ES-I3 (cell line): ENCODE measurements at regions not wholly inside any gene's neighbourhood (a gene's known extent, or its start where the extent isn't known, plus 50 kb on each side); places are given as distances from the start of the nearest gene placed in this dataset.

Experiments
- H3K36me3 ChIP-seq: 2 replicates; pipeline ENCODE4 v1.6.1; 2013; ENCODE audit warnings: mild to moderate bottlenecking, low read length, control low read depth, moderate library complexity; ENCODE audit not compliant: insufficient read depth
- H3K4me1 ChIP-seq: 2 replicates; pipeline ENCODE4 v1.6.1; 2013; ENCODE audit warnings: mild to moderate bottlenecking, control low read depth, low read length; ENCODE audit not compliant: insufficient read depth
- H3K9ac ChIP-seq: 2 replicates; pipeline ENCODE4 v1.6.1; 2013; ENCODE audit warnings: low read depth, mild to moderate bottlenecking, low read length, moderate library complexity
- H3K9me3 ChIP-seq: 2 replicates; pipeline ENCODE4 v1.6.1; 2013; ENCODE audit warnings: mild to moderate bottlenecking, low read length, moderate library complexity; ENCODE audit not compliant: control insufficient read depth, insufficient read depth

DNA sequence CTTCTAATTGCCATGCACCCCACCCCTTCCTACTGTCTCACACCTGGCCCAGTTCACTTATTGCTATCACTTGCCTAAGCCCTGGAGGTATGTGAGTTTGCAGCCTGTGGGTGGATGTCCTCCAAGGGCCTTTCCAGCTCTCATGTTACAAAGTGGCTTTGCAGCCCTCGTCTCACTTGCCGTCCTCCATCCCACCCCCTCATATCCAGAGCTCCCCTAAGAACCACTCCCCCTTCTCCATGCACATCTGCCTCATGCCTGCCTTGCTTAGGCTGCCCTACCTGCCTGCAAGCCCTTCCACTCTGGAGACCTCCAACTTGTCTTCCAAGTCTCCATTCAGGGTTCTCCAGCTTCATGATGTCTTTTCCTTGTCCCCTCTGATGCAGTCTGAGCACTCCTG is 119.4 kb upstream of the NLRP1 start:
- Histone ChIP-seq H3K36me3 (no peaks in the 10 kb centered on the region), H3K4me1 (peaks cover 22% of the 10 kb centered on the region), H3K9me3 (no peaks in the 10 kb centered on the region), H3K9ac (no peak overlapping the region)

DNA sequence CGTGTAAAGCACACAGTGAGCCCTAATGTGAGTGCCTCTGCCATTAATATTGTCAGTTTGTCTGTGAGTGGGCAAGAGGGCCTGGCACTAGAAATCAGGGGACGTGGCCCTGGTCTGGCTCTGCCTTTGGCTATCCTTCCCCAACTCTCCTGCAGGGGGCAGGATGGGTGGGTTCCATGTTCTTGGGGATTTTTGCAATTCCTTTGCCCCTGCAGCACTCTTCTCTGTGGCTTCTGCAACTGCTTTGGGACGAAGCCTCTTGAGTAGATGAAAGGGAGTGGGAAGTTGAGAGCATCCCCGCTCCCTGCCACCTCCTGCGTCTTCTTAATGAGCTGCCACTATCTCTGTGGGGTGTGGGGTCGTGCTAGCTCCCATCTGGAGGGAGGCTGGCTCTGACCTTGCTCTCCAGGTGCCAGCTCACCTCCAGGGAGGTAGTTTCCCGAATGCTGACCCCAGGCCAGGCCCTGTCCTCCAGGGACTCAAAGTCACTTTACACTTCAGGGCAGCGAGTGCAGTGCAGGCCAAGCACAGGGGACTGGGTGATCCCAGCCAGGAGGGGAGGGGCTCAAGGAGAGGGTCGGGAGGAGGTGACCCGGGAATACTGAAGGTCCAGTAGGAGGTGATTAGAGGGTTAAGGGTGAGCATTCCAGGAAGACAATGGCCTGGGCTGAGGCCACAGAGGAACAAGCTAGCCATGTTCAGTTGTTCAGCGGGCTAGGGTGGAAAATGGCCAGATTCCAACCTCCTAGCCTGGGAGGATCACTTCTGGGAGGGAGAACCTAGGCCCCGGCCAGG is 121.0 kb upstream of the NLRP1 start:
- H3K9ac ChIP-seq: no peak overlapping the region
- H3K36me3 ChIP-seq: no peaks in the 10 kb centered on the region
- peaks cover 18% of the 10 kb centered on the region for H3K4me1 ChIP-seq
- H3K9me3 ChIP-seq: no peaks in the 10 kb centered on the region

DNA sequence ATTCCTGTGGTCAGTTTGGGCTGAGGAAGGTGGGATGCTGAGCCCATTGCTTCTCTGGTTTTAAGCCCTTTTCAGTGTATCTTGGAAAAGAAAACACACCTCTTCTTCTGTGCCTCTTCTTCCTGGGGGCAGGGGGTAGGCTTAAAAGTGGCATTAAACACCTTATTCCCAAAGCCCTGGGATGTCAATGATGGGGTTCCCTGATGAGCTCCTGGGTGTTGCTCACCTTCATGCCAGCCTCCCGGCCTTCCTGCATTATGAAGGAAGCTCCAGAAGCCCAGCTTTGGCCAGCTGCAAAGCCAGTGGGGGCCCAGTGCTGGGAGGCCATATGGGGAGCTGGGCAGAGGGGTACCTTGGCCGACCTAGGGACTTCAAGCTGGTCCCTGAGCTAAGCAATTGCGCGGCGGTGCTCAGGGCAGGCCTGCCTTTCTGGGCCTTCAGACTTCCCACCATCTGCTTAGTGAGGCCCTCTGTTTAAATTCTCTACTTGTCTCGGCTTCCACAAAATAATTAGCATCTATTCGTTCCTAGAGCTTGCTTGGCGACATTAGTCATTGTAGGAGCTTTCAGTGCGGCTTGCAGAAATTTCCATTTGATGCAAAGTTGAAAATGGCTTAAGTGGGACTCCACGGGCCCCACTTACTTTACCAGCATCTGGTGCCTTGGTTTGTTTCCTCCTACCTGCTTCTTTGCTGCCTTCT is 121.7 kb upstream of the NLRP1 start:
- no peaks in the 10 kb centered on the region for H3K9me3 ChIP-seq
- H3K9ac ChIP-seq: no peak overlapping the region
- no peaks in the 10 kb centered on the region for H3K36me3 ChIP-seq

DNA sequence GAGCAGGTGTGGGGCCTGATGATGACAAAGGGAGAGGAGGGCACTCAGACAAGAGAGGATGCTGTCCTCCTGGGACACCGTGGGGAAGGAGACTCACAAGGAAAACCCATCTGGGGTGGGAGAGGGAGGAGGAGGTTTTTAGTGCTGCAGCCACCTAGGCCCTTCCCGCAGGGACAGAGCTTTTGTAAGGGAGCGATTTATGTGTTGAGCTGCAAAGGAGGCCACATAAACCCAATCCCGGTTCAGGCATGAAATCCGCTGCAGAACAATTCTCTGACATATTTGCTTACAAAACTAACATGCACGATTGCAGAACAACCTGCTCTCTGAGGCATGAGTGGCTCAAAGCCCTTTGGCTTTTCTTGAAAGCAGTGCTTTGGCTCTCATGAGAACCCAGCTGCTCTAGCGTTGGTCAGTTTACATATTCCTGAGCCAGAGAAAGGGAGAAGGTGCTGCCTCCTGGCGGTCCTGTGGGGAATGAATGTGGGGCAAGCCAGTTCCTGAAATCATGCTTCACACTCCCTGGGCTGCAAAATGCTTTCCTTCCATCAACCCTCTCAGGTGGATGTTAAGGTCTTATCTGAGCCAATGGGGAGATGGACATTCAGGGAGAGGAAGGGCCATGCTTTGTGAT is 122.4 kb upstream of the NLRP1 start:
- Histone ChIP-seq H3K36me3 (no peaks in the 10 kb centered on the region), H3K4me1 (peaks cover 12% of the 10 kb centered on the region; the same call in 1 of the 2 replicates), H3K9ac (no peak overlapping the region), H3K9me3 (no peaks in the 10 kb centered on the region)

More for the DNA sequence above, 121.7 kb upstream of the NLRP1 start:
- H3K4me1 ChIP-seq: peaks cover 12% of the 10 kb centered on the region; the same call in 1 of the 2 replicates

DNA sequence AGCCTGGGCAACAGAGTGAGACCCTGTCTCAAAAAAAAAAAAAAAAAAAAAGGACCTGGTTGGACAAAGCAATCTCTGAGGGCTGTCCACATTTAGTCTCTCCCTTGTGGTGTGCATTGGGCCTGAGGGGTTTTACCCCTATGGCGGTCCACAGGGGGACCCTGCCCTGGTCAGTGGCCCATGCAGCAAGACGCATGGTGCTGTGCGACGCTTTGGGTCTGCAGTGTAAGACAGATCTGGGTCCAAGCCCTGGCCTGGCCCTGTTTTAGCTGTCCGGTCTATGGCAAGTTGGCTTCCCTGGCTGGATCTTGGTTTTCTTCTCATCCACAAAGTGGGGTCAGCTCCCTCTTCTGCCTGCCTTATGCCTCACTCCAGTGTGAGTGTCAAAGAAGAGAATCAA is 123.2 kb upstream of the NLRP1 start:
- Histone ChIP-seq H3K4me1 (peaks cover 12% of the 10 kb centered on the region; the same call in 1 of the 2 replicates), H3K9ac (no peak overlapping the region), H3K9me3 (no peaks in the 10 kb centered on the region), H3K36me3 (no peaks in the 10 kb centered on the region)

DNA sequence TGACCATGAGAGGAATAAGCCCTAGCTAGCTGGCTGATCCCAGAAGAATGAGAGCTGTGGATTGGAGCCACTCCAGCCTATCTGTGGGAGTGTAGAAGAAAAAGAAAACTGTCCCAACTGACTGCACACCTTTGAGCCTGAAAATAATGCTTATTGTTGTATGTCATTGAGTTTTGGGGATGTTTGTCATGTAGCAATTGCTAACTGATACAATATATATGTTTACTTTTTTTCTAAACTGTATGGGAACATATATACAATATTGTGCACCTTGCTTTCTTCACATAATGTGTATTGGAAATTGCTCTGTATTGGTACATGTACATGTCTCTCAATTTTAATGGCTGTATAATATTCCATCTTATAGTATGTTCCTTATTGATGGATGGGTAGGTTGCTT is 124.0 kb upstream of the NLRP1 start:
- no peak overlapping the region for H3K9ac ChIP-seq
- peaks cover 12% of the 10 kb centered on the region; the same call in 1 of the 2 replicates for H3K4me1 ChIP-seq
- H3K36me3 ChIP-seq: no peaks in the 10 kb centered on the region
- no peaks in the 10 kb centered on the region for H3K9me3 ChIP-seq

DNA sequence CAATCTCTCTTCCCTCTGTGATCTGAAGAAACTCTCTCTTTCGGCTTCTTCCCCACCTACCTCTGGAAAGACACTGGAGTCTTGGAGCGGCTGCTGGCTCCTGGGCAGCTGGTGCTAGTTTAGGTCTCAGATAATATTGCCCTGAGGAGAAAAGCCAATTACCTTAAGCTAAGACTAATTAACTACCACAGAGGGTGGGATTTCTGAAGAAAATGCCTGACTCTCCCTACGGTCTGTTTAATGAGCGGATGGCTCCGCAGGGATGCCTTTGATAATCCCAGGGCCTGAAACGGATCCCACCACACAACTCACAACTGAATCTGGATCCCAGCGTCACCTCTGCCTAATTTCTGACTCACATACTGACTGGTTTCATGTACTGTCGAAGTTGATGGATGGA is 127.0 kb upstream of the NLRP1 start:
- Histone ChIP-seq H3K4me1 (peaks cover 4% of the 10 kb centered on the region; the same call in 1 of the 2 replicates), H3K9ac (no peak overlapping the region), H3K36me3 (no peaks in the 10 kb centered on the region), H3K9me3 (no peaks in the 10 kb centered on the region)

DNA sequence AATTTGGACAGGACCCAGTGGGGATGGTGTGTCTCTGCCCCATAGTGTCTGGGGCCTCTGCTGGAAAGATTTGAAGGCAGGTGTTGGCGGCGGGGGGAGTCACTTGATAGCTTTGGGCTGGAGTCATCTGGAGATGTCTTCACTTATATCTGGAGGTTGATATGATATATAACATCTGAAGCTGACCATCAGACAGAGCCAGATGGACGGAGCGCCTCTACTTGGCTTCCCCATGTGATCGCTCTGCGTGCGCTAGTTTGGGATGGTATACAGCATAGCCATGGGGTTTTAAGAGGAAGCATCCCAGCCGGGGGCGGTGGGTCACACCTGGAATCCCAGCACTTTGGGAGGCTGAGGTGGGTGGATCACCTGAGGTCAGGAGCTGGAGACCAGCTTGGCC is 130.7 kb upstream of the NLRP1 start:
- H3K4me1 ChIP-seq: no peaks in the 10 kb centered on the region
- no peaks in the 10 kb centered on the region for H3K9me3 ChIP-seq
- H3K36me3 ChIP-seq: no peaks in the 10 kb centered on the region
- H3K9ac ChIP-seq: no peak overlapping the region

DNA sequence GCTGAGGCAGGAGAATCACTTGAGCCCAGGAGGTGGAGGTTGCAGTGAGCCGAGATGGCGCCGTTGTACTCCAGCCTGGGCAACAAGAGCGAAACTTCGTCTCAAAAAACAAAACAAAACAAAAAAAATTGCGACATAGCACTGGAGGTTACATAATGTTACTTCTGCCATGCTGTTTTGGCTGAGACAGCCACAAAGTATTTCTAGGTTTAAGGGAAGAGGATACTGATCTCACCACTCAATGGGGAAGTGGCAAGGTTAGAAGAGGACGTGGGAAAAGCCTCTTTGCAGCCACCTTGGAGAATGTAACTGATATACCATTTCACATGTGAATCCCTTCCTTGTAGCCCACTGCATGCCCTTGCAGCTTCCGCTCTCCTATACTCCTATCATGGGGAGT is 131.2 kb upstream of the NLRP1 start:
- Histone ChIP-seq H3K9ac (no peak overlapping the region), H3K4me1 (no peaks in the 10 kb centered on the region), H3K36me3 (no peaks in the 10 kb centered on the region), H3K9me3 (no peaks in the 10 kb centered on the region)

DNA sequence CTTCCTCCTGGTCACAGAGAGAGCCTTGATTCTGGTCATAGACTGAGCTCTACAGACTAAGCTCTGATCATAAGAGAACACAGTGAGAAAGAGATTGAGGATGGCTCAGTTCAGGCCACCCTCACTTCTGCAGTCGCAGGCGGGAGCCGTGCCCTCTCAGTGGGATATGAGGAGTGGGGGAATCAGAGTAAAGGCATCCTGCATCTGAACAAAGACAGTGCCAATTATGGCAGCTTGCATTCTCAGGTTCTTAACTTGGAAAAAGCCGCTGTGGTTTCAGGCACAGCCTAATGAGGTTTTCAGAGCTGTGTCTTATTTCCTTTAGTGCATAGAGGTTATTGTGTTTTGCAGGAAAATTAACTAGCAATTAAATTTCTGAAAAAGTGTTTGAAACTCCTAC is 134.4 kb upstream of the NLRP1 start:
- Histone ChIP-seq H3K9me3 (no peaks in the 10 kb centered on the region), H3K36me3 (no peaks in the 10 kb centered on the region), H3K4me1 (no peaks in the 10 kb centered on the region), H3K9ac (no peak overlapping the region)

DNA sequence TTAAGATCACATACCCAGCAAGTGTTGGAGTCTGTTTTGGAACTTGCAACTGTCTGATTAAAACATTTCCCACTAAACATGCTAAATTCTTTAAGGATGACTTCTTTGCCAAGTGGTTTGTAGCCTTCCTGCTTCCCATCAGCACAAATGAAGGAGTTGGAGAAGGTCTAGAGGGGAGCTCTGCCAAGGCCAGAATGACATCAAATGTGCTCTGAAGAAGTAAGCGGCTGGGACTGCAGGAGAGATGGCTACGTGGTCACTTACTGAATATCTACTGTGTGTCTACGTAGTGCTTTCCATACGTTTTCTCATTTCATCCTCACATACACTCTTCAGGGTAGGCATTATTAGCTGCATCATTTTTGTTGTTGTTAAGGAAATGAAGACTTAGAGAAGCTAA is 135.7 kb upstream of the NLRP1 start:
- H3K9me3 ChIP-seq: no peaks in the 10 kb centered on the region
- no peaks in the 10 kb centered on the region for H3K36me3 ChIP-seq
- no peaks in the 10 kb centered on the region for H3K4me1 ChIP-seq
- no peak overlapping the region for H3K9ac ChIP-seq

DNA sequence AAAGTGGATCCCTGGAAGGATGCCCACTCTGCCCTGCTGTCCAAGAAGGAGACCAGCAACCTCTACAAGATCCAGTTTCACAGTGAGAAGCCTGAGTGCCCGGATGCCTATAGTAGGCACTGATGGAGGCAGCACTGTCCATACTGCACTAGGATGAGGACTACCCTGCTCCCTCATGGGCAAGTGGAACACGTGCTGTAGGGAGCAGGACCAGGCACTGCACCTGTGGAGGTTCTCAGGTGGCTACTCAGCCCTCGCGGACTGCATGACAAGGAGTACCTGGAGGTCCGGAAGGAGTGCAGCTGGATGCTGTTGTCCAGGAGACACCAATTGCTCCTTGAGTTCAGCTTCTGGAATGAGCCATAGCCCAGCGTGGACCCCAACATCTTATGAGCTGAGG is 146.1 kb upstream of the NLRP1 start:
- Histone ChIP-seq H3K9ac (no peak overlapping the region), H3K9me3 (no peaks in the 10 kb centered on the region), H3K4me1 (peaks cover 11% of the 10 kb centered on the region; the same call in 1 of the 2 replicates), H3K36me3 (no peaks in the 10 kb centered on the region)

DNA sequence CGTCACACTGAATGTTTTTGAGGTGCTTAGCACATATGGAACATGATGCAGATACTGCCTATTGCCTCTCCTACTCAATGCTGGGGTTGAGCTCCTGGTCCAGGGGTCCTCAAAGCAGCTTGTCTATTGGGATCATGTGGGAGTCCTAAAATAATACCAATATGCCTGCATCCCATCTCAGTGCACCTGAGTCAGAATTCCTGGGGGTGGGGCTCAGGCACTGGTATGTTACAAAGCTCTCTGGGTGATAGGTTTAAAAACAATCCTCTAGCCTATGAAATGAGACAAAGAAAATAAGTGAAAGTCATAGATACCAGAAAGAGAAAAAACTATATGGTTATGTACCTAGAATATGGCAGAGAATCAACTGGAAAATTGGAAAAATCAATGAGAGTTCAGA is 156.6 kb upstream of the NLRP1 start:
- no peaks in the 10 kb centered on the region for H3K4me1 ChIP-seq
- no peaks in the 10 kb centered on the region for H3K9me3 ChIP-seq
- H3K36me3 ChIP-seq: no peaks in the 10 kb centered on the region
- H3K9ac ChIP-seq: no peak overlapping the region

DNA sequence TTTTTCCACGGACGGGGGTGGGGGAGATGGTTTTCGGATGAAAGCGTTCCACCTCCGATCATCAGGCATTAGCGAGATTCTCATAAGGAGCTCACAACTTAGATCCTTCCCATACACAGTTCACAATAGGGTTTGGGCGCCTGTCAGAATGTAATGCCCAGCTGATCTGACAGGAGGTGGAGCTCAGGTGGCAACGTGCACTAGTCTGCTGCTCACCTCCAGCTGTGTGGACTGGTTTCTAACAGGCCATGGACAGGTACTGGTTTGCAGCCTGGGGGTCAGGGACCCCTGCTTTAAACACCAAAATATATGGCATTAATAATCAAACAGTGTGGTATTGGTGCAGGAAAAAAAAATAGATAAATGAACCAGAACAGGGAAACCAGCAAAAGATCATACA is 157.5 kb upstream of the NLRP1 start:
- no peaks in the 10 kb centered on the region for H3K4me1 ChIP-seq
- no peak overlapping the region for H3K9ac ChIP-seq
- H3K9me3 ChIP-seq: no peaks in the 10 kb centered on the region
- no peaks in the 10 kb centered on the region for H3K36me3 ChIP-seq
